ENCODE measurements at regions not wholly inside any gene's neighbourhood (a gene's known extent, or its start where the extent isn't known, plus 50 kb on each side); places are given as distances from the start of the nearest gene placed in this dataset.

DNA sequence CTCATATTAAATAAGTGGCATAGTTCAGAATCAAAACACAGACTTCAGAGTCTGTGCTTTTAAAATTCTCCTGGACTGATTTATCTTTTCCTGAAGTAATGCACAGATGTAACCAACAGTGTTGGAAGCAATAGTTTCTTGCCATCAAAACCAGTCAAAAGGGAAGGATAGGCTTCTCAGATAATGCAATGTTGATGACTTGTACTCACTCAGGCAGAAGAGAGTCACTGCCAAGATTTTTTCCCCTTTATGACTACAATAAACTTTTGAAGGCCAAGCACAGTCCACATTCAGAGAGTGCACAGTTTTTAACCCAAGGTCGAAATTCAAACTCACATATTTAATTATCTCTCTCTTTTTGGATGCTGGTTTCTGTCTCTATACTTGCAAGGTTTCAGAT, 305.0 kb upstream of the SGO1 start:
- no peak for TF ChIP-seq CTCF (IDR thresholded peaks at IDR 0.05; ENCODE audit: insufficient read depth in 1 of 2, low read depth in 1 of 2, low read length in 1 of 2, severe bottlenecking in 1 of 2, unreplicated experiment in 1 of 2)
- Mint-ChIP-seq H3K36me3 (ENCODE audit: insufficient read depth, unreplicated experiment) (no peaks in the 10 kb centered on the region), H3K27ac (ENCODE audit: unreplicated experiment) (no peak overlapping the region), H3K4me3 (ENCODE audit: unreplicated experiment) (no peak overlapping the region), H3K9me3 (ENCODE audit: unreplicated experiment) (no peaks in the 10 kb centered on the region), H3K4me1 (ENCODE audit: low read depth, unreplicated experiment) (no peaks in the 10 kb centered on the region), H3K27me3 (ENCODE audit: insufficient read depth, unreplicated experiment) (no peaks in the 10 kb centered on the region)
- Histone ChIP-seq H3K4me3 (ENCODE audit: low read depth, low read length) (no peak overlapping the region), H3K36me3 (ENCODE audit: control insufficient read depth, insufficient read depth, low read length) (no peaks in the 10 kb centered on the region), H3K4me1 (no peaks in the 10 kb centered on the region), H3K9me3 (no peaks in the 10 kb centered on the region), H3K27me3 (replicated peaks; ENCODE audit: control insufficient read depth, insufficient read depth, low read length) (no peaks in the 10 kb centered on the region)
- CTCF ChIA-PET, result no interaction called here
- POLR2A ChIA-PET, result no interaction called here
- intact Hi-C loops (cut with micrococcal nuclease; ENCODE audit: unreplicated experiment), result no loop called here
- no peak for DNase-seq
- no TSS peak for BruUV-seq (replicated peaks)

- Mint-ChIP-seq H3K4me1 (ENCODE audit: low read depth, unreplicated experiment) (no peaks in the 10 kb centered on the region), H3K9me3 (ENCODE audit: unreplicated experiment) (peaks cover 4% of the 10 kb centered on the region), H3K36me3 (ENCODE audit: insufficient read depth, unreplicated experiment) (no peaks in the 10 kb centered on the region), H3K27me3 (ENCODE audit: insufficient read depth, unreplicated experiment) (no peaks in the 10 kb centered on the region), H3K27ac (ENCODE audit: unreplicated experiment) (no peak overlapping the region), H3K4me3 (ENCODE audit: unreplicated experiment) (no peak overlapping the region)
- no peak for TF ChIP-seq CTCF (IDR thresholded peaks at IDR 0.05; ENCODE audit: insufficient read depth in 1 of 2, low read depth in 1 of 2, low read length in 1 of 2, severe bottlenecking in 1 of 2, unreplicated experiment in 1 of 2)
- CTCF ChIA-PET, result no interaction called here
- Histone ChIP-seq H3K36me3 (ENCODE audit: control insufficient read depth, insufficient read depth, low read length) (no peaks in the 10 kb centered on the region), H3K4me3 (ENCODE audit: low read depth, low read length) (no peak overlapping the region), H3K4me1 (no peaks in the 10 kb centered on the region), H3K9me3 (no peaks in the 10 kb centered on the region), H3K27me3 (replicated peaks; ENCODE audit: control insufficient read depth, insufficient read depth, low read length) (no peaks in the 10 kb centered on the region)
- intact Hi-C loops (cut with micrococcal nuclease; ENCODE audit: unreplicated experiment), result no loop called here
- DNase-seq, result no peak
- POLR2A ChIA-PET, result no interaction called here
- BruUV-seq (replicated peaks), result no TSS peak
Measured at GRCh38 chr3:20488151-20488550, 302.1 kb upstream of the SGO1 start.

GRCh38 chr3:20484126-20484525, 298.1 kb upstream of the SGO1 start:
- Histone ChIP-seq H3K4me3 (ENCODE audit: low read depth, low read length) (no peak overlapping the region), H3K36me3 (ENCODE audit: control insufficient read depth, insufficient read depth, low read length) (no peaks in the 10 kb centered on the region), H3K9me3 (no peaks in the 10 kb centered on the region), H3K4me1 (no peaks in the 10 kb centered on the region), H3K27me3 (replicated peaks; ENCODE audit: control insufficient read depth, insufficient read depth, low read length) (no peaks in the 10 kb centered on the region)
- ChIA-PET CTCF (no interaction called here), POLR2A (no interaction called here)
- no peak for TF ChIP-seq CTCF (IDR thresholded peaks at IDR 0.05; ENCODE audit: insufficient read depth in 1 of 2, low read depth in 1 of 2, low read length in 1 of 2, severe bottlenecking in 1 of 2, unreplicated experiment in 1 of 2)
- H3K36me3 Mint-ChIP-seq (ENCODE audit: insufficient read depth, unreplicated experiment), result no peaks in the 10 kb centered on the region
- no TSS peak for BruUV-seq (replicated peaks)
- peaks cover 11% of the 10 kb centered on the region for H3K9me3 Mint-ChIP-seq (ENCODE audit: unreplicated experiment)
- H3K4me3 Mint-ChIP-seq (ENCODE audit: unreplicated experiment), result no peak overlapping the region
- intact Hi-C loops (cut with micrococcal nuclease; ENCODE audit: unreplicated experiment), result no loop called here
- no peaks in the 10 kb centered on the region for H3K27me3 Mint-ChIP-seq (ENCODE audit: insufficient read depth, unreplicated experiment)
- no peaks in the 10 kb centered on the region for H3K4me1 Mint-ChIP-seq (ENCODE audit: low read depth, unreplicated experiment)
- H3K27ac Mint-ChIP-seq (ENCODE audit: unreplicated experiment), result no peak overlapping the region
- no peak for DNase-seq

Measured in Caco-2 (cell line).